Activated naive CD4-positive, alpha-beta T cell treated with anti-CD3 and anti-CD28 coated beads for 36 hours (primary cell): ENCODE measurements at regions not wholly inside any gene's neighbourhood (a gene's known extent, or its start where the extent isn't known, plus 50 kb on each side); places are given as distances from the start of the nearest gene placed in this dataset.
"Not testable (repeated sequence)": the region's sequence is repeated elsewhere in the genome, so short reads cannot be mapped to it uniquely, and the experiment has no call there.

ENCODE experiments used
- CTCF ChIA-PET: fragments of 350-600 bp; sonication (Branson Sonifier 250); formaldehyde crosslinking; loops from one replicate; lab custom pipeline; 2021; ENCODE audit warnings: antibody characterized with exemption; lab: Charles Lee
- DNase-seq: peaks from one replicate; pipeline ENCODE4 v3.0.0-alpha.2; 2020
- H3K27ac Mint-ChIP-seq: one replicate; pipeline ENCODE4 v1.8.0; 2021; ENCODE audit warnings: mild to moderate bottlenecking, mixed read lengths
- H3K27me3 Mint-ChIP-seq: one replicate; pipeline ENCODE4 v1.8.0; 2021; ENCODE audit warnings: low read depth, mixed read lengths
- H3K36me3 Mint-ChIP-seq: one replicate; pipeline ENCODE4 v1.8.0; 2021; ENCODE audit warnings: low read depth, mixed read lengths
- H3K4me1 Mint-ChIP-seq: one replicate; pipeline ENCODE4 v1.8.0; 2021; ENCODE audit warnings: low read depth, mixed read lengths
- H3K4me3 Mint-ChIP-seq: one replicate; pipeline ENCODE4 v1.8.0; 2021; ENCODE audit warnings: mild to moderate bottlenecking, moderate library complexity, mixed read lengths
- H3K9me3 Mint-ChIP-seq: one replicate; pipeline ENCODE4 v1.8.0; 2021; ENCODE audit warnings: mixed read lengths
- intact Hi-C: fragments of 100-400 bp; cut with micrococcal nuclease; formaldehyde crosslinking; loops from one replicate; pipeline ENCODE4 v1.15.1; 2023

- Mint-ChIP-seq H3K27me3 (no peaks in the 10 kb centered on the region), H3K4me3 (no peak overlapping the region), H3K27ac (no peak overlapping the region), H3K4me1 (no peaks in the 10 kb centered on the region), H3K36me3 (no peaks in the 10 kb centered on the region), H3K9me3 (no peaks in the 10 kb centered on the region)
- DNase-seq, result no peak
- intact Hi-C loops, result no loop called here
- CTCF ChIA-PET, result interaction anchor here (0.7 kb wide), 1 partner anchor 144 kb away, joined by 3 read pairs; no protein-coding TSS in a partner anchor
These were observed 92.1 kb upstream of the CREB1 start for GRCh38 chr2:207437524-207438143.

GRCh38 chr2:207438414-207439126 is 91.2 kb upstream of the CREB1 start:
- Mint-ChIP-seq H3K27me3 (no peaks in the 10 kb centered on the region), H3K4me3 (no peak overlapping the region), H3K36me3 (no peaks in the 10 kb centered on the region), H3K9me3 (no peaks in the 10 kb centered on the region), H3K4me1 (no peaks in the 10 kb centered on the region), H3K27ac (no peak overlapping the region)
- DNase-seq, result no peak
- CTCF ChIA-PET, result interaction anchor here (0.7 kb wide), 1 partner anchor 145 kb away, joined by 3 read pairs; no protein-coding TSS in a partner anchor
- intact Hi-C loops, result no loop called here

- DNase-seq, H3K4me1 Mint-ChIP-seq, H3K27me3 Mint-ChIP-seq, CTCF ChIA-PET, H3K4me3 Mint-ChIP-seq, intact Hi-C loops, H3K27ac Mint-ChIP-seq, H3K36me3 Mint-ChIP-seq, H3K9me3 Mint-ChIP-seq: not testable (repeated sequence)
These were observed 89.9 kb upstream of the CREB1 start for GRCh38 chr2:207439881-207440280.

GRCh38 chr2:207444756-207445155 is 85.0 kb upstream of the CREB1 start:
- CTCF ChIA-PET, result no interaction called here
- H3K27ac Mint-ChIP-seq, result no peak overlapping the region
- H3K27me3 Mint-ChIP-seq, result no peaks in the 10 kb centered on the region
- DNase-seq, result no peak
- H3K4me3 Mint-ChIP-seq, result no peak overlapping the region
- no peaks in the 10 kb centered on the region for H3K9me3 Mint-ChIP-seq
- intact Hi-C loops, result no loop called here
- H3K4me1 Mint-ChIP-seq, result no peaks in the 10 kb centered on the region
- no peaks in the 10 kb centered on the region for H3K36me3 Mint-ChIP-seq

- Mint-ChIP-seq H3K27ac (no peak overlapping the region), H3K4me1 (no peaks in the 10 kb centered on the region)
- CTCF ChIA-PET, result no interaction called here
These were observed 83.1 kb upstream of the CREB1 start for GRCh38 chr2:207446653-207447052.

GRCh38 chr2:207448006-207448405 is 81.8 kb upstream of the CREB1 start:
- H3K4me1 Mint-ChIP-seq, result no peaks in the 10 kb centered on the region
- H3K36me3 Mint-ChIP-seq, result no peaks in the 10 kb centered on the region
- H3K27ac Mint-ChIP-seq, result no peak overlapping the region
- DNase-seq, result no peak
- H3K4me3 Mint-ChIP-seq, result no peak overlapping the region
- CTCF ChIA-PET, result no interaction called here
- intact Hi-C loops, result no loop called here
- H3K27me3 Mint-ChIP-seq, result no peaks in the 10 kb centered on the region
- no peaks in the 10 kb centered on the region for H3K9me3 Mint-ChIP-seq

More at GRCh38 chr2:207446653-207447052, 83.1 kb upstream of the CREB1 start:
- intact Hi-C loops, result no loop called here
- Mint-ChIP-seq H3K36me3 (no peaks in the 10 kb centered on the region), H3K27me3 (no peaks in the 10 kb centered on the region), H3K9me3 (no peaks in the 10 kb centered on the region), H3K4me3 (no peak overlapping the region)
- DNase-seq, result no peak

GRCh38 chr2:207449642-207450165 is 80.1 kb upstream of the CREB1 start:
- intact Hi-C loops, result no loop called here
- no peaks in the 10 kb centered on the region for H3K27me3 Mint-ChIP-seq
- H3K36me3 Mint-ChIP-seq, result no peaks in the 10 kb centered on the region
- no peak for DNase-seq
- no peaks in the 10 kb centered on the region for H3K4me1 Mint-ChIP-seq
- CTCF ChIA-PET, result interaction anchor here (0.6 to 1.0 kb wide), 3 partner anchors 18 to 793 kb away, joined by 3 to 4 read pairs (median 3); no protein-coding TSS in a partner anchor
- H3K27ac Mint-ChIP-seq, result no peak overlapping the region
- no peak overlapping the region for H3K4me3 Mint-ChIP-seq
- no peaks in the 10 kb centered on the region for H3K9me3 Mint-ChIP-seq

- Mint-ChIP-seq H3K9me3 (no peaks in the 10 kb centered on the region), H3K4me1 (no peaks in the 10 kb centered on the region), H3K27me3 (no peaks in the 10 kb centered on the region), H3K36me3 (no peaks in the 10 kb centered on the region), H3K27ac (no peak overlapping the region), H3K4me3 (no peak overlapping the region)
- CTCF ChIA-PET, result interaction anchor here (0.6 to 0.8 kb wide), 2 partner anchors 18 to 794 kb away, joined by 3 to 4 read pairs; no protein-coding TSS in a partner anchor
- no peak for DNase-seq
- intact Hi-C loops, result no loop called here
These were observed 79.6 kb upstream of the CREB1 start for GRCh38 chr2:207450186-207450585.

GRCh38 chr2:207458582-207458981 is 71.2 kb upstream of the CREB1 start:
- Mint-ChIP-seq H3K27me3 (no peaks in the 10 kb centered on the region), H3K27ac (no peak overlapping the region), H3K4me3 (no peak overlapping the region), H3K4me1 (peaks cover 13% of the 10 kb centered on the region), H3K36me3 (no peaks in the 10 kb centered on the region), H3K9me3 (no peaks in the 10 kb centered on the region)
- CTCF ChIA-PET, result no interaction called here
- DNase-seq, result no peak
- intact Hi-C loops, result no loop called here

GRCh38 chr2:207459990-207460757 is 69.6 kb upstream of the CREB1 start:
- Mint-ChIP-seq H3K36me3 (no peaks in the 10 kb centered on the region), H3K27ac (no peak overlapping the region), H3K9me3 (no peaks in the 10 kb centered on the region), H3K27me3 (no peaks in the 10 kb centered on the region), H3K4me1 (peaks cover 13% of the 10 kb centered on the region), H3K4me3 (no peak overlapping the region)
- CTCF ChIA-PET, result interaction anchor here (0.7 kb wide), 1 partner anchor 65 kb away, joined by 3 read pairs; no protein-coding TSS in a partner anchor
- DNase-seq, result no peak
- intact Hi-C loops, result no loop called here

GRCh38 chr2:207463433-207463832 is 66.3 kb upstream of the CREB1 start:
- CTCF ChIA-PET, result interaction anchor here (0.6 kb wide), 1 partner anchor 12 kb away, joined by 3 read pairs; no protein-coding TSS in a partner anchor
- H3K27ac Mint-ChIP-seq, result no peak overlapping the region
- intact Hi-C loops, result no loop called here
- no peak overlapping the region for H3K4me3 Mint-ChIP-seq
- H3K27me3 Mint-ChIP-seq, result no peaks in the 10 kb centered on the region
- no peaks in the 10 kb centered on the region for H3K36me3 Mint-ChIP-seq
- H3K9me3 Mint-ChIP-seq, result no peaks in the 10 kb centered on the region
- DNase-seq, result peak; percentile 46
- H3K4me1 Mint-ChIP-seq, result peaks cover 23% of the 10 kb centered on the region

GRCh38 chr2:207464007-207464406 is 65.8 kb upstream of the CREB1 start:
- intact Hi-C loops, result no loop called here
- CTCF ChIA-PET, result interaction anchor here (0.6 kb wide), 1 partner anchor 13 kb away, joined by 3 read pairs; no protein-coding TSS in a partner anchor
- no peak for DNase-seq

More at GRCh38 chr2:207464007-207464406, 65.8 kb upstream of the CREB1 start:
- H3K27ac Mint-ChIP-seq, result no peak overlapping the region
- no peaks in the 10 kb centered on the region for H3K36me3 Mint-ChIP-seq
- H3K9me3 Mint-ChIP-seq, result no peaks in the 10 kb centered on the region
- peaks cover 23% of the 10 kb centered on the region for H3K4me1 Mint-ChIP-seq
- no peaks in the 10 kb centered on the region for H3K27me3 Mint-ChIP-seq
- H3K4me3 Mint-ChIP-seq, result no peak overlapping the region
